Effector memory CD8-positive, alpha-beta T cell (primary cell): ENCODE measurements at regions not wholly inside any gene's neighbourhood (a gene's known extent, or its start where the extent isn't known, plus 50 kb on each side); places are given as distances from the start of the nearest gene placed in this dataset.
"Not testable (repeated sequence)": the region's sequence is repeated elsewhere in the genome, so short reads cannot be mapped to it uniquely, and the experiment has no call there.

Experiments used
- ATAC-seq: fragments of 150-1000 bp; cut with Tn5 transposase; replicated peaks from 2 replicates; pipeline ENCODE4 v1.10.0; 2021; ENCODE audit warnings: mild to moderate bottlenecking, moderate library complexity
- DNase-seq, 3 experiments: peaks; one replicate each; pipeline ENCODE4 v3.0.0; 2021
- H3K27ac Mint-ChIP-seq, 2 donors: one replicate each; pipeline ENCODE4 v1.8.0; 2022; ENCODE audit warnings: mild to moderate bottlenecking in 2 of 2, mixed read lengths in 2 of 2, moderate library complexity in 2 of 2
- H3K27me3 Mint-ChIP-seq, 2 donors: one replicate each; pipeline ENCODE4 v1.8.0; 2022; ENCODE audit warnings: mixed read lengths in 2 of 2
- H3K36me3 Mint-ChIP-seq: one replicate; pipeline ENCODE4 v1.8.0; 2022; ENCODE audit warnings: mild to moderate bottlenecking, moderate library complexity, mixed read lengths; ENCODE audit not compliant: insufficient read depth
- H3K4me1 Mint-ChIP-seq, 2 donors: one replicate each; pipeline ENCODE4 v1.8.0; 2022; ENCODE audit warnings: low read depth in 2 of 2, mixed read lengths in 2 of 2
- H3K4me3 Mint-ChIP-seq, 2 donors: one replicate each; pipeline ENCODE4 v1.8.0; 2022; ENCODE audit warnings: mild to moderate bottlenecking in 2 of 2, mixed read lengths in 2 of 2, moderate library complexity in 2 of 2
- H3K9me3 Mint-ChIP-seq, 2 donors: one replicate each; pipeline ENCODE4 v1.8.0; 2022; ENCODE audit warnings: mixed read lengths in 2 of 2

DNA sequence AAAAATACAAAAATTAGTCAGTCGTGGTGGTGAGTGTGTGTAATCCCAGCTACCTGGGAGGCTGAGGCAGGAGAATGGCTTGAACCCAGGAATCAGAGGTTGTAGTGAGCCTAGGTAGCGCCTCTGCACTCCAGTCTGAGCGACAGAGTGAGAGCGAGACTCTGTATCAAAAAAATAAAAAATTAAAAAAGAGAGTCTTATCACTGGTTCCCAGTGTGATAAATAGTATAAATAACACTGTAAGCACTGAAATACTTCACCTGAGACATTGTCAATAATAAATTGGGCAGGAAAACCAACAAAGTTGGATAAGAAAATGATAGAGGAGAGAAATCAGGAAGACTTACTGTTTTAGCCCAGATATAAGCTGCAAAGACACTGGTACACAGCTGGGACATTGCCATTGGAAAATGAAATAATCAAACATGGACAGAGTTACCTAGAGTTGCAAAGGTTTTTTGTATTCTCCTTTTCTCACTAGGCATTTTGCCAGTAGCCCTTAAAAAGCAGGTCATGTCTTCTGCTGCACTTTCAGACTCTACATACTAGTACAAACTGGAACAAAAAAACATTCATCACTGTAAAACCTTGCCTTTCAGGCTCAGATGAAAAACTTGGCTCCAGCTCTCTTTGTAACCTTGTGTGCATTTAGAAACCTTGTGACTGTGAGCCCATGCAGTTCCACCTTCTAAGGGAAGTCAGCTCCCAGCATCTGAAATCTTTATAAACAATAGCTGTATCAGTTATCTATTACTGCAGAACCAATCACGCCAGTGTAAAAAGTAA lies 55.0 kb upstream of the PPP1R2C start:
- no peak overlapping the region for H3K27ac Mint-ChIP-seq
- no peak for ATAC-seq
- no peaks in the 10 kb centered on the region for H3K27me3 Mint-ChIP-seq
- no peak for DNase-seq
- no peaks in the 10 kb centered on the region for H3K36me3 Mint-ChIP-seq
- no peaks in the 10 kb centered on the region for H3K9me3 Mint-ChIP-seq
- H3K4me3 Mint-ChIP-seq, result no peak overlapping the region
- H3K4me1 Mint-ChIP-seq, result peaks cover 0 to 2% of the 10 kb centered on the region in 2 donors

DNA sequence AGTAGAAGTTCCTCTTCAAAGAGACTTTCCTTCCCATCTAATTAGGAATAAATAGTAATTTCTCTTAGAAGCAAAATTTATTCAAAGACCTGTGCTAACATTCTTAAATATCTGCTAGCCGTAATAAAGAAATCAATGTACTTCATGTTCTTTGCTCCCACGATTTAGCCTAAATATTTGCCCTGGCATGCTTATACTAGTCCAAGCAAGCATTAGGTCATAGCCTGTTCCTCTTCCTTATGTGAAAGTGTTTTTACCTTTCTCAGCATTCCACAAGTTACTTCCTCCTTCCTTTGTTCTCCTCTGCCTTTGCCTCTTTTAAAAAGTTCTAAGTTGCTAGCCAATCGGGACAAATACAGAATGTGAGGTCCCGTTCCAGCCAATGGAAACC lies 55.6 kb upstream of the PPP1R2C start:
- H3K36me3 Mint-ChIP-seq, DNase-seq, H3K4me1 Mint-ChIP-seq, H3K27me3 Mint-ChIP-seq, H3K27ac Mint-ChIP-seq, H3K4me3 Mint-ChIP-seq, H3K9me3 Mint-ChIP-seq, ATAC-seq: not testable (repeated sequence)

DNA sequence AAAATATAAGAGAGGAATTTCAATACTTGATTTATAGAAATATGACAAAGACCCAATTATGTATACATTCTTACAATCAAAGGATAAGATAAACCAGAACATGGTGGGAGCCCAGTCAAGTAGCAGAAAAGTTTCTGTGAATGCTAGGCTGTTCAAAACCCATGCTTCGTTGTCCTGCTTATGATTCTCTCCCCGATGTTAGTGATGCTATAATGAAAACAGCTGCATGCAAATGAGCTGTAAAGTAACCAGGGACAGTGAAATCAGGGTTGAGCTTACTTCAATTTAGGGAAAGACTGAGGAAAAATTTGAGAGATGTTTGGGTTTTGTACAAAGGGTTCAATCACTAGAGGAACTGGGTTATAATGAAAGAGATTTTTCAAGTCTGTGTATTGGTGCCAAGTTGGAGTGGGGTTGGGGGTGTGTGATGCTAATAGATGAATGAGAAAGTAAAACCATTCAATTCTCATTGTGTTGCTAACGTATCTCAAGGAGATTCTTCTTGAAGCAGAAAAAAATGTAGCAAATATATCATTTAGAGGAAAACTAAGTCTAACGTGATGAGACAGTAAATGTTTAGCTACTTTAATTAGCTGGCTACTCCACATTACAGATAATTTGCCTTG lies 59.3 kb upstream of the PPP1R2C start:
- DNase-seq, result no peak
- no peaks in the 10 kb centered on the region for H3K27me3 Mint-ChIP-seq
- peaks cover 0 to 2% of the 10 kb centered on the region in 2 donors for H3K4me1 Mint-ChIP-seq
- no peaks in the 10 kb centered on the region for H3K36me3 Mint-ChIP-seq
- H3K27ac Mint-ChIP-seq, result no peak overlapping the region
- H3K9me3 Mint-ChIP-seq, result no peaks in the 10 kb centered on the region
- no peak for ATAC-seq
- no peak overlapping the region for H3K4me3 Mint-ChIP-seq

DNA sequence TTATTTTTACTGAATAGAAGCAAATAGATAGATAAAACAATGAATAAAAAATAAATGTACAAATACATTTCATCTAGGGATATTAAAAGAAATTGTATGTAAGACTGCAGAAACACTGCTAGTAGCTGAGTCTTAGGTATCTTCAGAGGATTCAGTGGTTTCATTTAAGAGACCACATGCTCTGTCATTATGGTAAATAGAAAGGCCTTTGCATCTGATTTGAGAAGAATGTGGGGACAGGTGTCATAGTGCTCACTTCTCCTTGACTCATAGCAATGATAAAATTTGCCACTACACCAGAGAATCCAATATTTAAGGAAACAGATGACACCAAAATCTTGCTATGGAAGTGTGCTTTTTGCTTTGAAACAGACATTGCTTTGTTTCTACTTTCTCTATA lies 59.8 kb upstream of the PPP1R2C start:
- Mint-ChIP-seq H3K4me3 (no peak overlapping the region), H3K36me3 (no peaks in the 10 kb centered on the region), H3K27ac (no peak overlapping the region), H3K4me1 (peaks cover 0 to 1% of the 10 kb centered on the region in 2 donors), H3K9me3 (no peaks in the 10 kb centered on the region), H3K27me3 (no peaks in the 10 kb centered on the region)
- DNase-seq (no peak), ATAC-seq (no peak)

DNA sequence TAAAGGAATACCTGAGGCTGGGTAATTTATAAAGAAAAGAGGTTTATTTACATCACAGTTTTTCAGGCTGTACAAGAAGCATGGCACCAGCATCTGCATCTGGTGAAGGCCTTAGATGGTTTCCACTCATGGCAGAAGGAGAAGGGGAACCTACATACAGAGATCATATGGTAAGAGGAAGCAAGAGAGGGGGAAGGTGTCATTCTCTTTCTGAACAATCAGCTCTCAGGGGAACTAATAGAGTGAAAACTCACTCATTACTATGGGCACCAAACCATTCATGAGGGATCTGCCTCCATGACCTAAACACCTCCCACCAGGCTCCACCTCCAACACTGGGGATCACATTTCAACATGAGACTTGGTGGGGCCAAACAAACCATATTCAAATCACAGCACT lies 61.7 kb upstream of the PPP1R2C start:
- no peak overlapping the region for H3K27ac Mint-ChIP-seq
- H3K36me3 Mint-ChIP-seq, result no peaks in the 10 kb centered on the region
- H3K4me3 Mint-ChIP-seq, result no peak overlapping the region
- ATAC-seq (no peak), DNase-seq (no peak)
- no peaks in the 10 kb centered on the region for H3K4me1 Mint-ChIP-seq
- H3K9me3 Mint-ChIP-seq, result no peaks in the 10 kb centered on the region
- H3K27me3 Mint-ChIP-seq, result no peaks in the 10 kb centered on the region

DNA sequence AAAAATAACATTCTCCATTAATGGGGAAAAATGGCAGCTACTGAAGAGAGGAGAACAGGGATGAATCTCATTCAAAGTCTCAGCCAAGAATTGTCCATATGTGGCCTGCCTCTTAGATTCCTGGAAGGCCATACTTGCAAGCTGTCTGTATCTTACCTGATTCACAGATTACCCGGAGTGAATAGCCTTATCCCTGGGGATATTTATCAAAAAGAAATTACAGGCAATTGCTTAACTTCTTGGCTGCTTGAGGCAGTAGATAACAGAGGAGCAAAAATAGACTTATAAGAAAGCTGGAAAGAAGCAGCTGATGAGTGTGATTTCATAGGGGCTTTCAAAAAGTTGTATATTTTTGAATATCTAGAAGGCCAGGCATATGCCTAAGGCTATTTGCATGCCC lies 68.8 kb upstream of the PPP1R2C start:
- peaks cover 3% of the 10 kb centered on the region for H3K36me3 Mint-ChIP-seq
- no peaks in the 10 kb centered on the region for H3K27me3 Mint-ChIP-seq
- no peak overlapping the region for H3K4me3 Mint-ChIP-seq
- H3K9me3 Mint-ChIP-seq, result no peaks in the 10 kb centered on the region
- no peaks in the 10 kb centered on the region for H3K4me1 Mint-ChIP-seq
- no peak for ATAC-seq
- no peak overlapping the region for H3K27ac Mint-ChIP-seq
- no peak for DNase-seq

DNA sequence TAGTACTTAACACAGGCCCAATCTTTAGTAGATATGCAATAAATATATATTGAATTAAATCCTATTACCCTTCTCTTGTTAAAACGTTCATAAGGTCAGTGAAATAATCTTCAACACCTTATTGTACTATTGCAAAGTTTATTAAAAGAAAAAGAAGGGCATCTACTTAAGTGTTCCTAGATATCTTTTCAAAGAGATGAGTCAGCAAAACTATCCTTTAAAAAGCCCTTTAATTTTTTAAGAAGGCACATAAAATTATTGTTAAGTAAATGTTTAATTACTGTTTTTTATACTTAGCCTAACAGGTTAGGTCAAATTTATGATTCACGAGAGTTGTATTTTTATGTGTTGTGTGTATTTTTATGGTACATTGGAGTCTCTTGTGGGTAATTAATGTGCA lies 77.3 kb upstream of the PPP1R2C start:
- Mint-ChIP-seq H3K27ac (no peak overlapping the region), H3K4me1 (no peaks in the 10 kb centered on the region), H3K36me3 (peaks cover 3% of the 10 kb centered on the region), H3K4me3 (no peak overlapping the region), H3K9me3 (no peaks in the 10 kb centered on the region), H3K27me3 (no peaks in the 10 kb centered on the region)
- DNase-seq (no peak), ATAC-seq (no peak)

DNA sequence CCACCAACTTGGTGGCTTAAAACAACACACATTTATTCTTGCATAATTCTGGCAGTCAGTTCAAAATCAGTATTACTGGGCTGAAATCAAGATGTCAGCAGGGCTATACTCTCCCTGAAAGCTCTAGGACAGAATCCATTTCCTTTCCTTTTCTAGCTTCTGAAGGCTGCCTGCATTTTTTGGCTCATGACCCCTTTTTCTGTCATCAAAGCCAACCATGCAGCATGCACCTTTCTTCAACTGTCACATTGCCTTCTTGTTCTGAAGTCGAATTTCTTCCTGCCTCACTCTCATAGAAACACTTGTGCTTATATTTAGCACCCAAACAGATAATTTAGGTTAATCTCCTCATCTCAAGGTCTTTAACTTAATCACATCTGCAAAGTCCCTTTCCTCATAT lies 79.8 kb upstream of the PPP1R2C start:
- ATAC-seq (no peak), DNase-seq (no peak)
- Mint-ChIP-seq H3K4me3 (no peak overlapping the region), H3K36me3 (no peaks in the 10 kb centered on the region), H3K4me1 (no peaks in the 10 kb centered on the region), H3K27me3 (no peaks in the 10 kb centered on the region), H3K9me3 (no peaks in the 10 kb centered on the region), H3K27ac (no peak overlapping the region)

DNA sequence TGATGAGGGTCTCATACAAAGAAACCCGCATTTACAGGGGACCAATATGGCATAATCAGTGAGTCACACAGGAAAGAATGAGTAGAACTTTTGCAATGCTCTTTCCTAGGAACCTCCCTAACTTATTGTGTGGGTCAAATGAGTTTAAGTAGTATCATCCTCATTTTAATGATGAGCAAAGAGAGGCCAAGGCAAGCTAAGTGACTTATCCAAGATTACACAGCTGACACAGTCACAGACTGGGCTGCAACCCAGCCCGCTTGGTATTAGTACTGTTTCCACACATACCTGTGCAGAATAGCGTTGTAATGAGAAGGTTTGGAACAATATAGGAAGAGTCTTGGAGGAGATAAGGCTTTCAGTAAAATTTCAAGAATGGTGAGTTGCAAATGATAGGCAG lies 91.0 kb upstream of the PPP1R2C start:
- Mint-ChIP-seq H3K27ac (peak overlapping the region in 1 of 2 donors; percentile 9), H3K9me3 (no peaks in the 10 kb centered on the region), H3K36me3 (peaks cover 3% of the 10 kb centered on the region), H3K4me3 (no peak overlapping the region), H3K4me1 (peaks cover 11 to 15% of the 10 kb centered on the region in 2 donors), H3K27me3 (no peaks in the 10 kb centered on the region)
- ATAC-seq (no peak), DNase-seq (no peak)

DNA sequence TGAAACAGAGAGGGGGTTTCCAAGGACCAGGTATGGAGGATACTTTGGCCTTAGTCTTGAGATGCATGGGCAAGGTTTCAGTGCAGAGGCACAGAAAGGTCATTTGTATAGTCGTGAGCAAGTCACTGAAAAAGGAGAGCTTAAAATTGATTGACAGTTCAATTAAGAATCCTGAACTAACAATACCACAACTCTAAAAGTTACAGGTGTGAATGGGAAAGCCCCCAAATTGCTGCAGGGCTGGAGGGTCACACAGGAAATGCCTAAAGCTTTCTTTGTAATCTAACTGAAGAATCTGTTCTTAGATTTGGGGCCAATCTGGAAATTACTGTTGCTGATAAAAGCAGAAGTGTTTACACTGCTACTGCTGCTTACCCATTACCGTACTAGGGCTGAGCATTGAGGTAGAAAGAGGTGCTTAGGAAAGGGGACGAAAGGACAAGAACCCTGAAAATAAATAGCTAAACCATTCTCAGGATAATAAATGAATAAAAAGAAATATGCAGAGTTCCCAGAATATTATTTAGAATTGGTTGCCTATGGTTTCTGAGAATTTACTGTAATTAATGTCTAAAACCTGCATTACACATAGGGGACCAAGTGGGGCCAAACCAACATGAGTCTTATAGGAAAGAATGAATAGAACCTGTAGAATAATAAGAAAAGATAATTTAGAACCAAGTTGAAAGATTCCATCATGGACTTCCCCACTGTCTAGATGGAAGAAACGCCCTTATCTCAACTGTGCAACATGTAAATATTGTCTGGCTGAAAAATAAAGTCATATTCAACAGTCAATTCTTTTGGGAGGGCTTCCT lies 91.9 kb upstream of the PPP1R2C start:
- H3K27ac Mint-ChIP-seq, result peak overlapping the region; percentile 9 to 49
- no peaks in the 10 kb centered on the region for H3K36me3 Mint-ChIP-seq
- H3K9me3 Mint-ChIP-seq, result no peaks in the 10 kb centered on the region
- no peaks in the 10 kb centered on the region for H3K27me3 Mint-ChIP-seq
- DNase-seq (no peak), ATAC-seq (peak; percentile 51)
- H3K4me3 Mint-ChIP-seq, result no peak overlapping the region
- peaks cover 11 to 15% of the 10 kb centered on the region in 2 donors for H3K4me1 Mint-ChIP-seq

DNA sequence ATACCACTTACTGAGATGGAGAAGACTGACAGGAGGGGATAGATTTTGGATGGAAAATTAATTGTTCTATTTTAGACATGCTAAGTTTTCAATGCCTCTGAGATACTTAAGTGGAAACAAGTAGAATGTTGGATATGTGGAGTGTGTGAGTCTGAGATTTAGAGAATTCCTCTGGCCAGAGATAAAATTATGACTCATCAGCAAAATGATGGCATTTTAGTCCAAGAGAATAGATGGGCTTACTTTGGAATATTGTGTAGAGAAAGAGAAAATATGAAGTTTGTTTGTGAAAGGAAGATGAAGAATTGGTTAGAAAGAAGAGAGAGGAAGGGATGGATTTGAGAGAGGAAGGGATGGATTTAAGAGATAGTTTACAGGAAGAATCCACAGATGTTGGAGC lies 108.6 kb upstream of the PPP1R2C start:
- DNase-seq, result no peak
- no peaks in the 10 kb centered on the region for H3K27me3 Mint-ChIP-seq
- no peak overlapping the region for H3K4me3 Mint-ChIP-seq
- no peak overlapping the region for H3K27ac Mint-ChIP-seq
- no peaks in the 10 kb centered on the region for H3K9me3 Mint-ChIP-seq
- H3K36me3 Mint-ChIP-seq, result no peaks in the 10 kb centered on the region
- H3K4me1 Mint-ChIP-seq, result no peaks in the 10 kb centered on the region
- ATAC-seq, result no peak

DNA sequence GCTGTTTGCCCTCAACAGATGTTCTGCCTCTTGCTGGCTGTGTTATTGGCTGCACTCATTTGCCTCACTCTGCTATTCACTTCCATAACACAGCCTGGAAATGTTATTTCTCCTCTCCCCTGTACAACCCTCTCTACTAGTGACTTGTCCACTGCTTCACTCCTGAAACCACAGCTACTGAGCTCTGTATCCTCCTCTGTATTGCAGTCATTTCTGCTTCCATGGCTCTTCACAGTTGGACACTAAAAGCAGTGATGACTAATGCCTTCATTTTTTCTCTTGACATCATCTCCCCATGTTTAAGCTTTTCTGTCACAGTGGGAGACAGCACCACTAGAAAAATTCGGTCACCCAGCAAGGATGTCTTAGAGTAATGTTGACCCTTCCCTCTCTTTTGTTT lies 123.0 kb upstream of the PPP1R2C start:
- no peak for DNase-seq
- H3K4me1 Mint-ChIP-seq, result peaks cover 2 to 7% of the 10 kb centered on the region in 2 donors
- no peak overlapping the region for H3K4me3 Mint-ChIP-seq
- no peak overlapping the region for H3K27ac Mint-ChIP-seq
- no peaks in the 10 kb centered on the region for H3K9me3 Mint-ChIP-seq
- no peak for ATAC-seq
- H3K36me3 Mint-ChIP-seq, result no peaks in the 10 kb centered on the region
- no peaks in the 10 kb centered on the region for H3K27me3 Mint-ChIP-seq

DNA sequence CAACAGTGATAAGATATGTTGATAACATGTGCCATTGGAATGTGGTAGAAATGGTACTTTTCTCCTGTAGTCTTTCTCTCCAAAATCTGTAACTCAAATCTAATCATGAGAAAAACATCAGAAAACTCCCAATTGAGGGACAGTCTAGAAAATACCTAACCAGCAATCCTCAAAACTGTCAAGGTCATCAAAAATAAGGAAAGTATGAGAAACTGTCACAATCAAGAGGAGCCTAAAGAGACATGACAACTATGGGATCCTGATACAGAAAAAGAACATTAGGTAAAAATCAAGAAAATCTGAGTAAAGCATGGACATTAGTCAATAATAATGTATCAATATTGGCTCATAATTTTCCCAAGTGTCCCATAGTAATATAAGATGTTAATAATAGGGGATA lies 124.5 kb upstream of the PPP1R2C start:
- ATAC-seq, result no peak

DNA sequence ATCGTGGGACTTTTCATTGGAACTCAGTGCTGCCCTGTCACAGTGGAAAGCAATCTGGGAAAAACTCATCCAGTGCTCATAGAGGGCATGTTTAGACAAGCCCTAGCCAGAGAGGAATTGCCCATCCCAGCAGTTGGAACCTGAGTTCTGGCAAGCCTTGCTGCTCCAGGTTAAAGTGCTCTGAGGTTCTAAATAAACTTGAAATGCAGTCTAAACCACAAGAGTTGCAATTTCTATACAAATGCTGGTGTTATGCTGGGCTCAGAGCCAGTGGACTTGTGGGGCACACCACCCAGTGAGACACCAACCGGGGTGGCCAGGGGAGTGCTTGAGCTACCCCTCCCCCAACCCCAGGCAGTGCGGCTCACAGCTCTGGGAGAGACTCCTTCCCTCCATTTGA lies 142.8 kb upstream of the PPP1R2C start:
- no peaks in the 10 kb centered on the region for H3K27me3 Mint-ChIP-seq
- no peaks in the 10 kb centered on the region for H3K4me1 Mint-ChIP-seq
- ATAC-seq (no peak), DNase-seq (no peak)
- no peaks in the 10 kb centered on the region for H3K36me3 Mint-ChIP-seq
- no peaks in the 10 kb centered on the region for H3K9me3 Mint-ChIP-seq
- H3K27ac Mint-ChIP-seq, result no peak overlapping the region
- no peak overlapping the region for H3K4me3 Mint-ChIP-seq

More for the DNA sequence above, 124.5 kb upstream of the PPP1R2C start:
- DNase-seq, result no peak
- H3K9me3 Mint-ChIP-seq, result no peaks in the 10 kb centered on the region
- no peak overlapping the region for H3K4me3 Mint-ChIP-seq
- H3K4me1 Mint-ChIP-seq, result peaks cover 2 to 7% of the 10 kb centered on the region in 2 donors
- no peaks in the 10 kb centered on the region for H3K27me3 Mint-ChIP-seq
- H3K27ac Mint-ChIP-seq, result no peak overlapping the region
- no peaks in the 10 kb centered on the region for H3K36me3 Mint-ChIP-seq
